Upper lobe of left lung (tissue), 4 donors: ENCODE measurements at regions not wholly inside any gene's neighbourhood (a gene's known extent, or its start where the extent isn't known, plus 50 kb on each side); places are given as distances from the start of the nearest gene placed in this dataset.

Experiments used
- EP300 ChIP-seq, 4 donors: sonication (generic); formaldehyde crosslinking; IDR thresholded peaks; one replicate each; pipeline ENCODE4 v1.5.1; 2017; ENCODE audit warnings: antibody characterized with exemption in 4 of 4, control low read depth in 2 of 4
- POLR2A ChIP-seq, 4 donors: fragments of 450-650 bp; IDR thresholded peaks; one replicate each; pipeline ENCODE4 v1.5.1; 2016 to 2017; ENCODE audit warnings: antibody characterized with exemption in 4 of 4, mild to moderate bottlenecking in 2 of 4
- POLR2AphosphoS5 ChIP-seq, 2 donors: sonication (generic); formaldehyde crosslinking; IDR thresholded peaks; one replicate each; pipeline ENCODE4 v1.5.1; 2017; ENCODE audit warnings: antibody characterized with exemption in 2 of 2
- TF ChIP-seq, protein P1 (sequence below), 6 experiments: fragments of 450-650 bp in 4 of 6; fragments of 200-600 bp in 2 of 6; sonication (generic) in 2 of 6; IDR thresholded peaks; one replicate each; pipeline ENCODE4 v1.5.1; 2016 to 2019; ENCODE audit warnings: antibody characterized with exemption in 6 of 6

GRCh38 chr5:74378464-74378863, 262.1 kb downstream of the ENC1 start:
- TF ChIP-seq POLR2AphosphoS5 (IDR thresholded peaks at IDR 0.05) (no peak), EP300 (IDR thresholded peaks at IDR 0.05) (no peak), POLR2A (IDR thresholded peaks at IDR 0.05) (no peak)
- TF ChIP-seq, protein P1, sequence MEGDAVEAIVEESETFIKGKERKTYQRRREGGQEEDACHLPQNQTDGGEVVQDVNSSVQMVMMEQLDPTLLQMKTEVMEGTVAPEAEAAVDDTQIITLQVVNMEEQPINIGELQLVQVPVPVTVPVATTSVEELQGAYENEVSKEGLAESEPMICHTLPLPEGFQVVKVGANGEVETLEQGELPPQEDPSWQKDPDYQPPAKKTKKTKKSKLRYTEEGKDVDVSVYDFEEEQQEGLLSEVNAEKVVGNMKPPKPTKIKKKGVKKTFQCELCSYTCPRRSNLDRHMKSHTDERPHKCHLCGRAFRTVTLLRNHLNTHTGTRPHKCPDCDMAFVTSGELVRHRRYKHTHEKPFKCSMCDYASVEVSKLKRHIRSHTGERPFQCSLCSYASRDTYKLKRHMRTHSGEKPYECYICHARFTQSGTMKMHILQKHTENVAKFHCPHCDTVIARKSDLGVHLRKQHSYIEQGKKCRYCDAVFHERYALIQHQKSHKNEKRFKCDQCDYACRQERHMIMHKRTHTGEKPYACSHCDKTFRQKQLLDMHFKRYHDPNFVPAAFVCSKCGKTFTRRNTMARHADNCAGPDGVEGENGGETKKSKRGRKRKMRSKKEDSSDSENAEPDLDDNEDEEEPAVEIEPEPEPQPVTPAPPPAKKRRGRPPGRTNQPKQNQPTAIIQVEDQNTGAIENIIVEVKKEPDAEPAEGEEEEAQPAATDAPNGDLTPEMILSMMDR (IDR thresholded peaks at IDR 0.05), result no peak
